ENCODE measurements at regions not wholly inside any gene's neighbourhood (a gene's known extent, or its start where the extent isn't known, plus 50 kb on each side); places are given as distances from the start of the nearest gene placed in this dataset.

DNA sequence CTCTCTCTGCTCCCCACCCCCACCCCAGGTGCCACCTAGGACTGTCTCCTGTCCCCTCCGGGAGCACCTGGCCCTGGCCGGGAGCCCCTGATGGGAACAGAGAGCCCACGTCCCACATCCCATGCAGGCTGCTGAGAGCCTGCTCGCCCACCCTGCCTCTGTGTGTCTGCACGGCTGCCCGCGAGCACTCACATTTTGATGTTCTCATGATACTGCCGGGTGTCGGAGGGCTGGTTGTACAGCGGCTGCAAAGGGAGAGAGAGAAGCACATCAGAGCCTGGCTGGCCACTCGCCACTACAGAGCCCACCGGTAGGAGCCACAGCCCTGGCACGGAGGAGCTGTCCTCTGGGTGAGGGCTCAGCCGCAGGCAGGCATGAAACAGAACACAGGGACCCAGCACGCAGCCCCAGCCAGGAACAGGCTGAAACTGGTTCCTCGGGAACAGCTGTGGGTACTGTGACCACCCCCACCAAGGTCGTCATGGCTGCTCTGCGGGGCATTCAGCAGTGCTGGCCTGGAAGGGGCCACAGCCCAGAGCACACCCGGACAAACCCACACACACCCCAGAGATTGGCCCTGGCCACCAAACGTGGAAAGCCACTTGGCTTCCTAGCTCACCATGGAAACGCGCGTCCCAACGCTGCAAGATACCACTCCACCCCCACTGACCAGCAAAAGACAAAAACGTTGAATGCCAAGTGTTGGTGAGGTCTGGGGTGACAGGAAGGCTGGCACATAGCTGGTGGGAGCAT is 117.6 kb downstream of the NCOR2 start:
- TF ChIP-seq, protein P1, sequence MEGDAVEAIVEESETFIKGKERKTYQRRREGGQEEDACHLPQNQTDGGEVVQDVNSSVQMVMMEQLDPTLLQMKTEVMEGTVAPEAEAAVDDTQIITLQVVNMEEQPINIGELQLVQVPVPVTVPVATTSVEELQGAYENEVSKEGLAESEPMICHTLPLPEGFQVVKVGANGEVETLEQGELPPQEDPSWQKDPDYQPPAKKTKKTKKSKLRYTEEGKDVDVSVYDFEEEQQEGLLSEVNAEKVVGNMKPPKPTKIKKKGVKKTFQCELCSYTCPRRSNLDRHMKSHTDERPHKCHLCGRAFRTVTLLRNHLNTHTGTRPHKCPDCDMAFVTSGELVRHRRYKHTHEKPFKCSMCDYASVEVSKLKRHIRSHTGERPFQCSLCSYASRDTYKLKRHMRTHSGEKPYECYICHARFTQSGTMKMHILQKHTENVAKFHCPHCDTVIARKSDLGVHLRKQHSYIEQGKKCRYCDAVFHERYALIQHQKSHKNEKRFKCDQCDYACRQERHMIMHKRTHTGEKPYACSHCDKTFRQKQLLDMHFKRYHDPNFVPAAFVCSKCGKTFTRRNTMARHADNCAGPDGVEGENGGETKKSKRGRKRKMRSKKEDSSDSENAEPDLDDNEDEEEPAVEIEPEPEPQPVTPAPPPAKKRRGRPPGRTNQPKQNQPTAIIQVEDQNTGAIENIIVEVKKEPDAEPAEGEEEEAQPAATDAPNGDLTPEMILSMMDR (IDR thresholded peaks at IDR 0.05), result no peak
- no peak for TF ChIP-seq POLR2A (IDR thresholded peaks at IDR 0.05)
